HG02981 (cell line): ENCODE measurements at regions not wholly inside any gene's neighbourhood (a gene's known extent, or its start where the extent isn't known, plus 50 kb on each side); places are given as distances from the start of the nearest gene placed in this dataset.

Experiments used
- ATAC-seq: cut with Tn5 transposase; IDR thresholded peaks from one replicate; pipeline ENCODE4 v1.9.1; 2021; ENCODE audit warnings: mild to moderate bottlenecking, moderate library complexity; ENCODE audit not compliant: unreplicated experiment

DNA sequence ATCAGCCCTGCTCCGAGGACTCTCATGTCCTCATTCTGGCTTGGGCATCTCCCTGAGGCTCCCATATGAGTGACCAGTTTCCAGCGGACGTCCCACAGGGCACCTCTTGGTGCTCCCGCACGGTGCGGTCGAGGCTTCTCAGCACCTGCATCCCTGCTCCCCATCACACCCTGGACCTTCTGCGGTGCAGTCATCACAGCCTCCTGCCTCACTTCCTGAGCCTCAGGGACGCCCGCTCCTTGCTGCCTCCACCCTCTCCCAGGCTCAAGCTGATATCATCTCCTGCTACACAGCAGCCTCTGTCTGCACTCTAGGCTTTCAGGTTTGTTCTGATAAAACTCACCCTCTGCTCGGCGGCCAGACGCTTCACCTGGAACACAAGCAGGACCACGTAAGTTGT is 185.0 kb downstream of the TMEM18 start:
- no peak for ATAC-seq

- no peak for ATAC-seq
Observed at GRCh38 chr2:489838-490237, 187.4 kb downstream of the TMEM18 start.

DNA sequence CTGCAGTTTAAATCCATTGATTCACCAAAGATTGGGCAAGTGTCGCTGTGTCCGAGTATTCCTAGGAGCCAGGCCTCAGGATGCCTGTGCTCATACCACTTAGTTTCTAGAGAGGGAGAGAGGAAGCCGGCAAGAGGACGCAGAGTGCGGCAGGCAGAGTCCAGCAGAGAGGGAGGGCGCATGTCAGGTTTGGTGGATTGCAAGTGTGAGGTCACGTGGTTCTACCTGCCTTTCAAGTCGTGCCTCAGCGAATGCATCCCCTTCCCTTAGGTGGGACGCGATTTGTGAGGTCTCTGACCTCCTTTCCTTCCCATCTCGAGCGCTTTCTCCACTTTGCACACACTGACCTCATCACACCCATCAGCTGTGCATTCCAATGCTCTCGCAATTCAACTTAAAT is 188.1 kb downstream of the TMEM18 start:
- no peak for ATAC-seq

GRCh38 chr2:487186-488079 is 189.8 kb downstream of the TMEM18 start:
- ATAC-seq = no peak

- no peak for ATAC-seq
Observed at GRCh38 chr2:486371-486770, 190.8 kb downstream of the TMEM18 start.

- ATAC-seq = no peak
Observed at GRCh38 chr2:481388-481787, 193.5 kb upstream of the ALKAL2 start.

- no peak for ATAC-seq
Observed at GRCh38 chr2:479490-480176, 191.7 kb upstream of the ALKAL2 start.

GRCh38 chr2:479031-479430 is 191.1 kb upstream of the ALKAL2 start:
- ATAC-seq = no peak

DNA sequence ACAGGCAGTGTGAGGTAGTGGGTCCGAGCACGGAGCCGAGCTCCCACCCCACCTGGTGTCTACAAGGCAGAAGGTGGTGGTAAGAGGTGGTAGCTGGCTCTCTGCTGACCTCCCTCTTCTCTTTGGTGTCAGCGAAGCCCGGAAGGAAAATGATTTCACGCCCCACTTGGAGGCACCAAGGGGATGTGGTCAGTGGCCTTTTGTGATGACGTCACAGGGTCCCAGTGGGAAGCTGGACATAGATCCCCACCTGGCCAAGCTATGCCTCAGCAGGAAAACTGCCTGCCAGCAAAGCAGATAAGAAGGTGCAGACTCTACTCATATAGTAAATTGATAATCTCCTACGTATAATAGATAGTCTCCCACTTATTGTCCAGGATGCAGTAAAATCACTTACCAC is 183.7 kb upstream of the ALKAL2 start:
- no peak for ATAC-seq

DNA sequence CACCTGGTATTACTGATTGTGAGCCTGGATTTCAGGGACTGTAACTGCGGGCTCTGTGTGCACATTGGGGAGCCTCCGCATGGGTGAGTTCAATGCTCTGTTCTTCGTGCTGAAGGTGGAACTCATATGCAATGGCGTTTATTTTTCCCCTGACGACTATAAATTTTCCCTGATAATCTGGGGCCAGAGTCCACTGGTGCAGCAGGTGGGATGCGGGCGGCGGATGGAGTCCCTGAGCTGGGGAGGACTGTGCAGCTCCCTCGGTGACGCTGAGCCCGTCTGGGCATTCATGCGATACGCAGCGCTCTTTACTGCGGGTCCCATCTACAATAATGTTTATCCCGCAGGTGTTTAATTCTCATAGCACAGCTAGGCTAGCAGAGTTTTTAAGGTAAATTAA is 181.6 kb upstream of the ALKAL2 start:
- no peak for ATAC-seq

- ATAC-seq = no peak
Observed at GRCh38 chr2:468648-469336, 180.9 kb upstream of the ALKAL2 start.

DNA sequence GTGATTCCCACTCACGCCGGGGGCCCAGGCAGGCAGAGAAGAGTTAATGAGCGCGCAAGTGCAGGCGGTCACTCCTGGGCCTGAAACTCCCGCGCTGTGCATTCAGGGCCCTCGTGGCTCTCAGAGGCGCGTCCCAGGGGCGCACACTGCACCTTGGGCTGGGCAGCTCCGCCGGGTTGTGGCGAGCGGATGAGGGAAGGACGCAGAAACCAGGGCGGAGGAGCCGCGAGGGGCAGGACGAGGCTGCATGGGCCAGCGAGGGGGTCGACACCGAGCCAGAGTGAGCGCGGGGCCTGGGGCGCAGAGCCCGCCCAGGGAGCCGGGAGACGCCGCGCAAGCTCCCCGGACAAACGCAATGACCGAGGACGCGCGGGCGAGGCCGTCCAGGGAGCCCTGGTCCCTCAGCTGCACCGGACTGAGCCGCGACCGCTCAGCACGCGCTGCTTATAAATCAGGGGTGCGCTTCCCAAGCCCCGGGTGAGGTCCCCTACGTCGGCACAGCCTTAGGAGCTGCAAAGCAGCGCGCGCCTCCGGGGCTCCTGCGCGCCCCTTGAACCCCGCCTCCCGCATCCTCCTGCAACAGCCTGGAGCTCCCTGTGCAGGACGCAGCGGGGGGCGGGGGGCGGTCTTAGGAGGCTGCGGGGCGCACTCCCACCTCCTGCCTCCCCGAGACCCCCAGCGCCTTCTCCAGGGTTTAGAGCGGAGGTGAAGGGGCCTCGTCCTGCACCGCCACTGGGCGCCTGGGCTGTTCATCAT is 180.2 kb upstream of the ALKAL2 start:
- ATAC-seq = no peak

DNA sequence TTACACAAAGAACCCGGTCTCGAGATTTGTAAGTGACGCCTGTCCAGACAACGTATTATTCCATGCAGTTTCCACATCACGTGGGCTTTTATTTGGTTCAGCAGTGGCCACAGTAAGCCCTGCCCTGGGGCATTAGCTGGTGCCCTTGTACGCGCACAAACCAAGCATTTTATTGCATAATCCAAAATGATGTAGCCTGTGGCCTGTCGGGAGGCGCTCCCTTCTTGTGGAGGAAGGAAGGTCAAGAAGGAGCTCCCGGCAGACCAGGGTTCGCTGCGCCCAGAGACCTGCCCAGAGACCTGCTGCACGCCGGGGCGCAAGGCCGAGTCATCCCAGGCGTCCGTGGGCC is 179.6 kb upstream of the ALKAL2 start:
- no peak for ATAC-seq

- ATAC-seq = no peak
Observed at GRCh38 chr2:467101-467500, 179.2 kb upstream of the ALKAL2 start.

- ATAC-seq = no peak
Observed at GRCh38 chr2:464562-465309, 176.8 kb upstream of the ALKAL2 start.

DNA sequence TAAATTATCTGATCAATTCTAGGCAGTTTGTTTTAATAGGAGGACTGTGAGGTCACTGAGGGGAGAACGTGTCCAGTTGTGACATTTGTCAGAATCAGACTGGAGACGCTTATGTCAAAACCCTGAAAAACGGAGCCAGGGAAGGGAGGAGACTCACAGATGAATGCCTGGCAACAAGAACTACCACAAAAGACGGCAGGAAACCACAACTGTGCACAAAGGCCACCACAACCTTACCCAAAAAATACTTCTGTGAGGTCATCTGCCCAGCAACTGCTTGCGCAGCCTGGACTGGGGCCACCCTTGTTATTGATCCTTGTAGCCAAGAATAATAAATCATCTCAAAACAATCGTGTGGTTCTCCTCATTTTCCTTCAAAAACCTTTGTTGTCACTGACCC is 173.0 kb upstream of the ALKAL2 start:
- peak; percentile 66 for ATAC-seq

DNA sequence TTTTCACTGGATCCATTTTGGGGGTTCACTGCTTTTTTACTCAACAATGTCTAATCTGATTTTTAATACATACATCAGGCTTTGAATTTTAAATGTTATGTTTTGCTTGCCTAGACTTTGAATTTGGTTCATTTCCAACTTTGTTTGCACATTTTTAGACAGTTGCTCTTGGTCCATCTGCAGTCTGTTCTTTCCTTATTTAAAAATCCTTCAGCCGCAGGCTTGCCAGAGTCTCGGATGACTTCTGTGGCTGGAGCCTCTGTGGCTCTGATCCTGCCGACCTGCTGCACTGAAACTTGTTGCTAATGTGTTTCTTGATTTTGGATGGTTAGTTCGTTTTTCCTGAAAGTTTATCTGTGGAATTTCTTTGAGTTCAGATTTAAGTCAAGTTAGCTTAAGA is 172.0 kb upstream of the ALKAL2 start:
- ATAC-seq = no peak

GRCh38 chr2:458425-458815 is 170.5 kb upstream of the ALKAL2 start:
- no peak for ATAC-seq

DNA sequence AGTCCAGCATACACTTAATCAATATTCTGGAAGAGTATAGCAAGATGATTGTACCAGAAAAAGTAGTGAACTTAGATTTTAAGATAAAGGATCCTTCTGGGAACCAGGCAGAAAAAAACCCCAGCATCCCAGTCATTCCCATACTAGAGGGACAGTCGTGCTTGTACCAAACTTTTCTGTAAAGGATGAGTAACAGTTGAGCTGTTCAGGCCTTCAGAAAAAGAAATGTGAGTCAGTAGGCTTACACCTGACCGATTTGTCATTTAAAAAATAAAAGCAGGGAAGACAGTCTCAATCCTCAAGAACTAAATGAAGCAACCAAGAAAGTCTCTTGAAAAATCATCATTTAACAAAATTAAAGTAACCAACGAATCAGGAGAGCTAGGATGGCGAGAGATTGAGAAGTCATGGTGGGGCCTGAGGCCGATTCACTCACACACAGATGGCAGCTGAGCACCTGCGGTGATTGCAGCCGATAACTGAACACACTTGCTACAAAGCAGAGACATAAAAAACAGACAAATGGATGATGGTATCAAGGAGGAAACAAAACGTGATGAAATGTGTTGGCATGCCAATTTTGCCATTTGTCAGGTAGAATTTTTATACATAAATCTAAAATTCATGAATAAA is 170.0 kb upstream of the ALKAL2 start:
- no peak for ATAC-seq

- ATAC-seq = no peak
Observed at GRCh38 chr2:457262-457661, 169.4 kb upstream of the ALKAL2 start.
